ENCODE measurements at regions not wholly inside any gene's neighbourhood (a gene's known extent, or its start where the extent isn't known, plus 50 kb on each side); places are given as distances from the start of the nearest gene placed in this dataset.

GRCh38 chr9:16282216-16282615 lies 588.3 kb downstream of the BNC2 start:
- TF ChIP-seq CTCF (IDR thresholded peaks at IDR 0.05; ENCODE audit: low read length) (no peak), EZH2 (optimal IDR thresholded peaks at IDR 0.05; ENCODE audit: low read depth, low read length) (no peak), EZH2phosphoT487 (IDR thresholded peaks at IDR 0.05; ENCODE audit: low read length) (no peak)
- no peaks in the 10 kb centered on the region for H3K4me1 ChIP-seq (ENCODE audit: low read length)
- H3K9me2 ChIP-seq (replicated peaks; ENCODE audit: insufficient read depth, low read length), result no peaks in the 10 kb centered on the region
- no peak overlapping the region for H3K4me2 ChIP-seq (ENCODE audit: low read depth, low read length)
- no peak overlapping the region for H3K9ac ChIP-seq (ENCODE audit: low read length)
- H3K9me3 ChIP-seq (replicated peaks; ENCODE audit: insufficient read depth, low read length), result no peaks in the 10 kb centered on the region
- DNase-seq, result no peak
- H3K27me3 ChIP-seq (replicated peaks; ENCODE audit: insufficient read depth, low read length), result no peaks in the 10 kb centered on the region
- H3F3A ChIP-seq (ENCODE audit: insufficient read depth, low read length), result no peaks in the 10 kb centered on the region
- no peaks in the 10 kb centered on the region for H3K36me3 ChIP-seq (replicated peaks; ENCODE audit: insufficient read depth, low read length)
- no peaks in the 10 kb centered on the region for H3K79me2 ChIP-seq (ENCODE audit: low read length)
- H4K20me1 ChIP-seq (ENCODE audit: insufficient read depth, low read length), result no peaks in the 10 kb centered on the region
- no peak overlapping the region for H2AFZ ChIP-seq (ENCODE audit: low read length)
- H3K4me3 ChIP-seq (ENCODE audit: low read length), result no peak overlapping the region
- no peak overlapping the region for H3K27ac ChIP-seq (ENCODE audit: low read length)

- TF ChIP-seq CTCF (IDR thresholded peaks at IDR 0.05; ENCODE audit: low read length) (no peak), EZH2 (optimal IDR thresholded peaks at IDR 0.05; ENCODE audit: low read depth, low read length) (no peak), EZH2phosphoT487 (IDR thresholded peaks at IDR 0.05; ENCODE audit: low read length) (no peak)
- Histone ChIP-seq H2AFZ (ENCODE audit: low read length) (no peak overlapping the region), H3K4me3 (ENCODE audit: low read length) (no peak overlapping the region), H3K4me1 (ENCODE audit: low read length) (no peaks in the 10 kb centered on the region), H3K4me2 (ENCODE audit: low read depth, low read length) (no peak overlapping the region), H3K27ac (ENCODE audit: low read length) (no peak overlapping the region), H3K9me3 (replicated peaks; ENCODE audit: insufficient read depth, low read length) (no peaks in the 10 kb centered on the region), H3K79me2 (ENCODE audit: low read length) (no peaks in the 10 kb centered on the region), H3K36me3 (replicated peaks; ENCODE audit: insufficient read depth, low read length) (no peaks in the 10 kb centered on the region), H3K27me3 (replicated peaks; ENCODE audit: insufficient read depth, low read length) (no peaks in the 10 kb centered on the region), H4K20me1 (ENCODE audit: insufficient read depth, low read length) (no peaks in the 10 kb centered on the region), H3F3A (ENCODE audit: insufficient read depth, low read length) (no peaks in the 10 kb centered on the region), H3K9me2 (replicated peaks; ENCODE audit: insufficient read depth, low read length) (no peaks in the 10 kb centered on the region), H3K9ac (ENCODE audit: low read length) (no peak overlapping the region)
- no peak for DNase-seq
Measured at GRCh38 chr9:16282718-16283117, 587.8 kb downstream of the BNC2 start.

GRCh38 chr9:16286160-16286559 lies 584.3 kb downstream of the BNC2 start:
- H3K27me3 ChIP-seq (replicated peaks; ENCODE audit: insufficient read depth, low read length), result no peaks in the 10 kb centered on the region
- H3F3A ChIP-seq (ENCODE audit: insufficient read depth, low read length), result no peaks in the 10 kb centered on the region
- no peaks in the 10 kb centered on the region for H3K4me1 ChIP-seq (ENCODE audit: low read length)
- H3K9ac ChIP-seq (ENCODE audit: low read length), result no peak overlapping the region
- no peak overlapping the region for H3K27ac ChIP-seq (ENCODE audit: low read length)
- no peak for DNase-seq
- TF ChIP-seq CTCF (IDR thresholded peaks at IDR 0.05; ENCODE audit: low read length) (no peak), EZH2 (optimal IDR thresholded peaks at IDR 0.05; ENCODE audit: low read depth, low read length) (no peak), EZH2phosphoT487 (IDR thresholded peaks at IDR 0.05; ENCODE audit: low read length) (no peak)
- H3K9me3 ChIP-seq (replicated peaks; ENCODE audit: insufficient read depth, low read length), result no peaks in the 10 kb centered on the region
- no peak overlapping the region for H3K4me3 ChIP-seq (ENCODE audit: low read length)
- H3K9me2 ChIP-seq (replicated peaks; ENCODE audit: insufficient read depth, low read length), result no peaks in the 10 kb centered on the region
- H3K4me2 ChIP-seq (ENCODE audit: low read depth, low read length), result no peak overlapping the region
- no peaks in the 10 kb centered on the region for H3K36me3 ChIP-seq (replicated peaks; ENCODE audit: insufficient read depth, low read length)
- H2AFZ ChIP-seq (ENCODE audit: low read length), result no peak overlapping the region
- H3K79me2 ChIP-seq (ENCODE audit: low read length), result no peaks in the 10 kb centered on the region
- no peaks in the 10 kb centered on the region for H4K20me1 ChIP-seq (ENCODE audit: insufficient read depth, low read length)

Data from MM.1S (cell line).